ENCODE measurements at regions not wholly inside any gene's neighbourhood (a gene's known extent, or its start where the extent isn't known, plus 50 kb on each side); places are given as distances from the start of the nearest gene placed in this dataset.

- no peak for DNase-seq
Observed at GRCh38 chr2:167491788-167492187, 603.5 kb downstream of the XIRP2 start.

GRCh38 chr2:167490455-167490854 is 602.2 kb downstream of the XIRP2 start:
- no peak for DNase-seq

- DNase-seq: no peak
Observed at GRCh38 chr2:167489325-167489724, 601.0 kb downstream of the XIRP2 start.

- no peak for DNase-seq
Observed at GRCh38 chr2:167487728-167488127, 599.4 kb downstream of the XIRP2 start.

GRCh38 chr2:167484875-167485274 is 596.6 kb downstream of the XIRP2 start:
- DNase-seq: no peak

- no peak for DNase-seq
Observed at GRCh38 chr2:167480986-167481309, 592.7 kb downstream of the XIRP2 start.

GRCh38 chr2:167480232-167480985 is 592.1 kb downstream of the XIRP2 start:
- DNase-seq: no peak

- DNase-seq: no peak
Observed at GRCh38 chr2:167478196-167478595, 589.9 kb downstream of the XIRP2 start.

GRCh38 chr2:167475791-167476190 is 587.5 kb downstream of the XIRP2 start:
- no peak for DNase-seq

- no peak for DNase-seq
Observed at GRCh38 chr2:167471734-167472133, 583.5 kb downstream of the XIRP2 start.

- DNase-seq: no peak
Observed at GRCh38 chr2:167471332-167471731, 583.1 kb downstream of the XIRP2 start.

GRCh38 chr2:167462379-167462778 is 574.1 kb downstream of the XIRP2 start:
- no peak for DNase-seq

- DNase-seq: no peak
Observed at GRCh38 chr2:167454036-167454435, 565.8 kb downstream of the XIRP2 start.

GRCh38 chr2:167451496-167452289 is 563.4 kb downstream of the XIRP2 start:
- no peak for DNase-seq

GRCh38 chr2:167450364-167450763 is 562.1 kb downstream of the XIRP2 start:
- DNase-seq: no peak

- DNase-seq: no peak
Observed at GRCh38 chr2:167440382-167440781, 552.1 kb downstream of the XIRP2 start.

- DNase-seq: no peak
Observed at GRCh38 chr2:167438206-167438605, 549.9 kb downstream of the XIRP2 start.

GRCh38 chr2:167431949-167432348 is 543.7 kb downstream of the XIRP2 start:
- DNase-seq: no peak

GRCh38 chr2:167430447-167430846 is 542.2 kb downstream of the XIRP2 start:
- DNase-seq: no peak

GRCh38 chr2:167424803-167425755 is 536.8 kb downstream of the XIRP2 start:
- DNase-seq: no peak

- DNase-seq: no peak
Observed at GRCh38 chr2:167424221-167424620, 535.9 kb downstream of the XIRP2 start.

GRCh38 chr2:167423731-167424130 is 535.5 kb downstream of the XIRP2 start:
- no peak for DNase-seq

- no peak for DNase-seq
Observed at GRCh38 chr2:167420211-167420610, 531.9 kb downstream of the XIRP2 start.
